Breast epithelium (tissue), 3 donors: ENCODE measurements at regions not wholly inside any gene's neighbourhood (a gene's known extent, or its start where the extent isn't known, plus 50 kb on each side); places are given as distances from the start of the nearest gene placed in this dataset.

Experiments used
- POLR2AphosphoS5 ChIP-seq, 3 donors: sonication (generic); formaldehyde crosslinking; IDR thresholded peaks; one replicate each; pipeline ENCODE4 v1.6.1; 2017; ENCODE audit warnings: antibody characterized with exemption in 3 of 3
- TF ChIP-seq, protein P1 (sequence below), 3 donors: fragments of 450-650 bp; IDR thresholded peaks; one replicate each; pipeline ENCODE4 v1.5.1; 2016 to 2017; ENCODE audit warnings: antibody characterized with exemption in 3 of 3, mild to moderate bottlenecking in 3 of 3, moderate library complexity in 3 of 3

DNA sequence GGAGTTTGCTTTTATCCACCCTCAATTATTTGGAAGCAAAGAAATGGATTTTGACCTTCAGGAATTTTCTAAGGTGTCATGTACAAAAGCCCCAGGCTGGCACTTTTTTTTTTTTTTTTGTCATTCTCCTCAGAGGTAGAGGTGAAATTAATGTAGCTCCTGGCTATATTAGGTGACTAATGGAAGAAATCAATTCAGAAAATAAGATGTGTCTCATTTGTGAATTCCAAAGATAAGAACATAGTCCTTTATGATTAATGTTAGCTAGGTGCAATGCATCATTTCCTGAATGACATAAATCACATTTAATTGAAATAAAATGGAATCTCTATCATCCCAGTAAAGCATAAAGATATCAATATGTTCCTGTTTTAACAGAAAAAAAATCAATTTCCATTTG lies 477.6 kb downstream of the FBXO15 start:
- TF ChIP-seq, protein P1, sequence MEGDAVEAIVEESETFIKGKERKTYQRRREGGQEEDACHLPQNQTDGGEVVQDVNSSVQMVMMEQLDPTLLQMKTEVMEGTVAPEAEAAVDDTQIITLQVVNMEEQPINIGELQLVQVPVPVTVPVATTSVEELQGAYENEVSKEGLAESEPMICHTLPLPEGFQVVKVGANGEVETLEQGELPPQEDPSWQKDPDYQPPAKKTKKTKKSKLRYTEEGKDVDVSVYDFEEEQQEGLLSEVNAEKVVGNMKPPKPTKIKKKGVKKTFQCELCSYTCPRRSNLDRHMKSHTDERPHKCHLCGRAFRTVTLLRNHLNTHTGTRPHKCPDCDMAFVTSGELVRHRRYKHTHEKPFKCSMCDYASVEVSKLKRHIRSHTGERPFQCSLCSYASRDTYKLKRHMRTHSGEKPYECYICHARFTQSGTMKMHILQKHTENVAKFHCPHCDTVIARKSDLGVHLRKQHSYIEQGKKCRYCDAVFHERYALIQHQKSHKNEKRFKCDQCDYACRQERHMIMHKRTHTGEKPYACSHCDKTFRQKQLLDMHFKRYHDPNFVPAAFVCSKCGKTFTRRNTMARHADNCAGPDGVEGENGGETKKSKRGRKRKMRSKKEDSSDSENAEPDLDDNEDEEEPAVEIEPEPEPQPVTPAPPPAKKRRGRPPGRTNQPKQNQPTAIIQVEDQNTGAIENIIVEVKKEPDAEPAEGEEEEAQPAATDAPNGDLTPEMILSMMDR (IDR thresholded peaks at IDR 0.05), result no peak
- TF ChIP-seq POLR2AphosphoS5 (IDR thresholded peaks at IDR 0.05), result no peak
